GM18508 (cell line): ENCODE measurements at regions not wholly inside any gene's neighbourhood (a gene's known extent, or its start where the extent isn't known, plus 50 kb on each side); places are given as distances from the start of the nearest gene placed in this dataset.
"Not testable (repeated sequence)": the region's sequence is repeated elsewhere in the genome, so short reads cannot be mapped to it uniquely, and the experiment has no call there.

ENCODE experiments used
- ATAC-seq: cut with Tn5 transposase; IDR thresholded peaks from one replicate; pipeline ENCODE4 v1.9.1; 2021; ENCODE audit warnings: moderate number of reproducible peaks; ENCODE audit not compliant: insufficient read depth, unreplicated experiment

DNA sequence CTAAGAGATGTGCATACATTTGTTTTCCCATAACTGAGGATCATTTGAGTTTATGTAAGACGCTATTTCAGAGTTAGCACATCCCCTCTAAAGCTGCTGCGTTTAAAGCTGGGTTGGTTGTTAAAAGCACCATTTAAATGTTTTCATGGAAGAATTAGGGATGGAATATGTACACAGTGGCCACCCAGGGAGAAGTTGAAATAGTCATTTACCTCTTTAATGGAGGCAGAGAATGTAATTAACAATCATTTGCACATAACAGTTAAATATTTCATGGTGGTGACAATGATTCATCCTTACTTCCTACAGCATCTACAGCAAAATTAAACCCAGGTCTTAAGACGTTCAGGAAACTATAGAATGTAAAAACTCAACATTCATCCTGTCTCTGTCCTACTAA lies 100.3 kb downstream of the KIF4B start:
- ATAC-seq, result no peak

DNA sequence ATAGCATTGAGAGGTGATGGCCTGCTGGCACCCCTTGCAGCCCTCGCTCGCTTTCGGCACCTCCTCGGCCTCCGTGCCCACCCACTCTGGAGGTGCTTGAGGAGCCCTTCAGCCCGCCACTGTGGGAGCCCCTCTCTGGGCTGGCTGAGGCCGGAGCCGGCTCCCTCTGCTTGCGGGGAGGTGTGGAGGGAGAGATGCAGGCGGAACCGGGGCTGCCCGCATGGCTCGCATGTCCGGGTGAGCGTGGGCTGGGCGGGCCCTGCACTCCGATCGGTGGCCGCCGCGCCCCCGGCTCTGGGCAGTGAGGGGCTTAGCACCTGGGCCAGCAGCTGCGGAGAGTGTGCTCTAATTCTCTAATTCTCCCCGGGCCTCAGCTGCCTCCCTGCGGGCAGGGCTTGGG lies 101.1 kb downstream of the KIF4B start:
- ATAC-seq, result no peak

DNA sequence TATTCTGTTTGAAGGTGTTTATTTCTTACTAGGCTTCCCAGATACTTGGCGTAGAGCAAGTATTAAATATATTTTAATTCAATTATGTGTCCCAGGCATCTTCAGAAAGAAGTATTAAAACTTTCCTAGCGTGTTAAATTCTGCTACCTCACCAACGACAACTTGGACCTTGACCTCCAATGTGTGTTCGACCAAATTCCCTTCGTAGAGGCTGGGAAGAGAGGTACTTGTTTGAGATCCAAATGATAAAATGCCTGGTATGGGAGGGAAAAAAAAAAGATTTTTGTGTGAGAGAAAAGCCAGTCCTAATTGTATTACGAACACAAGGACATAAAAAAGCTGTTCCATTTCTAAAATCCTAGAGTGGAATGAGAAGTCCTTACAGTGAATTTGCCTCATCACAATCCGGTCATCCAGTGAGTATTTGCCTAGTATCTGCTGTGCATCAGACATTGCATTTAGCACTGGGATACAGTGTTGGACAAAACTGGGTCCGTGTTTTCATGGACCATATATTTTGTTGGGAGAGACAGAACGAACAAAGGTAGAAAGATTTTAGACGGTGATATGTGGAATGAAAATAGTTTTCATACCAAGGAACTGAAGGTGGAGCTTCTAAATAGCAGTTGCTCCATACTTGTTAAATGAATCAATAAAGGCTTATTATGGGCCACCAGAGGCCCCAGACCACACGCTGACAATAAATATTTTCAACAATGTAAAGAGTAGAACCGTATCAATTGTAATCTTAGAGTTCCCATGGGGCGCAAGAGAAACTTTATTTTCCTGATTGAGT lies 103.1 kb downstream of the KIF4B start:
- no peak for ATAC-seq

DNA sequence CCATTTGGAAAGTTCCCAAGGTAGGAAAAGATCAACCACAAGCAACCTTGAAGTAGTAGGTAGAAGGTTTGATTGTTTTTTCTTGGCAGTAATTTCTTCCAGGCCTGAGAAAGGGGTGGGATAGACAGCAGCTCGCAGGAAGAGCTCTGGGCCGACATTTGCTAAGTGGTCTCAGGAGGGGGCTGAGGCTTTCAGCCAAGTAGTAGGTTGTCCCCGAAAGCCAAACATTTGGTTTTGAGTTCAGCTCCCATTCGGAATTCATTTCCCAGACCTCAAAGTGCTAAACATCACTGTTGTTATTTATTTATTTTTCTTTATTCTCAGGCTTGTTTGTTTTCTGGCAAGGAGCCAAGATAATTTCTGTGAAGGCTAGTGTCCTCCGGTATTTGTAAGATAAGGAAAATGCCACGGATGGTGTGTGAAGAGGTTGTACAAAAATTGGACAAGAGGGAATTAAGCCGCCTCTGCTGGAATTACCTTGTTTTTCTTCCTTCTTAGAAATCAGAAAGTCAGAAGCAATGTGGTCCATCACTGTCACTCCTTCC lies 112.1 kb downstream of the KIF4B start:
- no peak for ATAC-seq

DNA sequence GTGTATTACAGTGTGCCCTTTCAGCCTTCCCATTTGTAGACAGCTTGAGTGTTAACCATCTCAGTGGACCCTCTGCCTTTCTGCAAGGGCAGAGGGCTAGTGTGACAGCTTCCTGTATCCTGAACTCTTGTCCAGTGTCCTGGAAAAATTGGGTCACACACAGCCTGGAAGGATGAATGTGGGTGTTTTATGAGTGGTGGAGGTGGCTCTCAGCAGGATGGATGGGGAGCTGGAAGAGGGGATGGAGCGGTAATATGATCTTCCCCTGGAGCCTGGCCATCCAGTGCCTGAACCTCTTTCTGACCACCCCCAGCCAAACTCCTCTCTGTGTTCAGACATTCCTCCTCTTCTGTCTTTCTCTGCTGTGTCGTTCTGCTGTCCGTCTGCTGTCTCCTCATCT lies 113.0 kb downstream of the KIF4B start:
- ATAC-seq, result no peak

DNA sequence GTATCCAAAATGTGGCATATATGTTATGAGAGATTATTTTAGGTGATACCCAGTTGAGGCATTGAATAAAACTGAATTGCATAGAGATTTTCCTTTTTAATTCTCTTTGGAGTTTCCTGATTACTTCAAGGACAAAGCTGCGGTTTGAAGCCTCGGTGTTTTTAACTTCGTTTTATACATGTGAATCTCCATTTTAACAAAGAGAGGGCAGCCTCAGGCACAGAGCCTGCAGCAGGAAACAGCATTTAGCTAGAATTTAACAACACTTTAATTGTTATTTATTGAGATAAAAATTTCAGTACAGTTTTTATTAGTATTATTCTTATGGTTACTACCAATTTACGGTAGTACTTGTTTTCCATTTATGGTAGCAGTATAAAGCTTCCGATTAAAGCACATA lies 114.0 kb downstream of the KIF4B start:
- no peak for ATAC-seq

DNA sequence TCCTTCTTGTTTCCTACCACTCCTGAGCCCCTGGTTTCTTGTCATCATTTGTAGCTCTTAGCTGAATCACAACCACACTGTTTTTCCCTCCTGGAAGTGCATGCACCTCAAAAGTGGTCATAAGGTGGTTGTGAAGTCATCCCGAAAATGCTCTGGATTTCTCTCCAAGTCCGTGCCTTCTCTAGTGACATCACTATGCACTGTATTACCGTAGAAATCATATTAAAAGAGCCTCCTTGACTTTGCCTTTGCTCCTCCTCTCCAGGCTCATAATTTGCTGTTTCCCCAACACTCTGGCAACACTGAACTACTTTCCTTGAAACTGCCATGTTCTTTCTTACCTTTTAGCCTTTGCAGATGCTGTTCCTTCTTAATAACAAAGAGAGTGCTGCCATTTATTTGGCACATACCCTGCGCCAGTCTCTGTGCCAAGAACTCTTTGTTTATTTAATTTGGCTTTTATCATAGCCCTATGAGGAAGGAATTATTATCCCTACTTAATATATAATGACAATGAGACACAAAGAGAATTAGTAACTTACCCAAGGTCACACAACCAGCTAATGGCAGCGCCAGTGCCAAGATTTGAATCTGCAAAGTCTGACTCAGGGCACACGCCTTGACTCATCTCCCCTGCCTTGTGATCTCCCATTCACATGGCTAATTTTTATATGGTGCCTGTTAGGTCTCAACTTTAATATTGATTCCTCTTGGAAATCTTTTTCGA lies 115.4 kb downstream of the KIF4B start:
- ATAC-seq, result no peak

DNA sequence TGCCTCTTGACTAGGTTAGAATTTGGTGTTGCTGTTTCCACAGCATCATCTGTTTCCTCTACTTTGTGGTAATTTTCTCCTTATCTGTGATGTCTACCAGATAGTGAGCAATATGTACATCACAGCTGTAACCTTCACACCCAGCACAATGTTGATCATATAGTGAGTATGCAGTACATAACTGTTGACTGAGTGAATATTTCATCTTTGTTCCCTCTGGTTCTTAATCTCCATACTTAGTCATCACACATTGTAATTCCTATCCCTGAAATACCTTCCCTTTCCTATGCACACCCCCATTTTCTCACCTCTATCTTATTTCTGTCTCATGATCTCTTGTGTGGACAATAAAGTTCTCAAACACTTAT lies 115.9 kb downstream of the KIF4B start:
- no peak for ATAC-seq

DNA sequence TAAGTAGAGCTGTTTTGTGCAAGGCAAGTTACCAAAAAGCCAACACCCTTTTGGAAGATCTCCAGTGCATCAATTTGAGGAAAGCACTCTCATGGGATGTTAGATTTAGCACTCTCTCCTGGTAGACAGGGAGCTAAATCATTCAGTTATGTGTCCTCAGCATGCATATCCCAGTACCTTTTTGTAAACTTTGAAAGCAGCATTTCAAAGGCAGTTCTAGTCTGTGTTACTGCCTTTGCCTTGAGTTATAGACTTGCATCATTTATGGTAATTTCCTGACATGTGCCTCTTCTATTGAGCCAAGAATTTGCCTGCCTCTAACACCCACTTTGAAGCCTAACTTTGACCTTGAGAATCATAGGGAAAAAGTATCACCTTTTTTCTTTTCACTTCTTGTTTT lies 120.6 kb downstream of the KIF4B start:
- ATAC-seq, result no peak

DNA sequence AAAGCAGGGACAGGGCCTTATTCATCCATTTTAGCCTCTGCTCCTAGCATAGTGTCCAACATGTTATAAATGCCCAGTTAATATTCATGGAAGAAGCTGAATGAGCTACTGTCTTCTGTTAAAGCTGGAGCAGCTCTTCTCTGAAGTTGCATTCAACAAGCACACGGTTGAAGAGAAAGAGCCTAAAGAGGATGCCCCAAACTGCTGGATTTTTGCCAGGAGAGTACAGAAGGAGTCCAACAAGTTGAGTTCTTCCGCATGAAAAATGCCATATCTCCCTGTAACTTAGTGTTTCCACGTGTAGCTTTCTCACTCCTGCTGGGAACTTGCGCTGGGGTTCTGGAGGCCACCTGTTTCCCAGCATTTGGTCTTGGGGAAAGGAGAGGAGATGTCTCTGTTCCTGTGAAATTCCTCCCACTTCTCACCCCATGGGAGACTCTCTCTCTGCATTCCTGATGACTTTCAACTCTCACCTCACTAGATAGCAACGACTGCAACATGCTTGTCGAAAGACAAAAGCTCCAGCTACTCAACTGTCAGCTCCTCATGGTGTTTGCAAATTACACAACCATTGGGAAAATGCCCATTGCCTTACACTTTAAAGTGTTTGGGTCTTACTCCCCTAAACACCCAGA lies 122.8 kb downstream of the KIF4B start:
- ATAC-seq, result no peak

DNA sequence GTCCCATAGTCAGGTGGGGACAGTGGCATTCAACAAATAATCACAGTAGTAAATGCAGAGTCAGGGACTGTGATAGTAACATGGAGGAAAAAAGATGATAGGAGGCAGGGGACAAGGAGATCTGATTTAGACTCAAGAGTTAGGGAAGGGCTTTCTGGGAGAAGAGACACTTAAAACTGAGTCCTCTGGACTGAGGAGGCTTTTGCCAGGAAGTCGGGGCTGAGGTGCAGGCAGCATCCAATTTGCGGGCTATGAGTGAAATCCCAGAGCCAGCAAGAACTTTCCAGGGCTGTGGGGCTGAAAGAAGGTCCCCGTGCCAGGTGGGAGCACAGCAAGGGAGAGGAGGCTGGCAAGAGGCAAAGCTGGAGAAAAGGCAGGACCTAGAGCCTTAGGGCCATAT lies 124.1 kb downstream of the KIF4B start:
- ATAC-seq, result no peak

DNA sequence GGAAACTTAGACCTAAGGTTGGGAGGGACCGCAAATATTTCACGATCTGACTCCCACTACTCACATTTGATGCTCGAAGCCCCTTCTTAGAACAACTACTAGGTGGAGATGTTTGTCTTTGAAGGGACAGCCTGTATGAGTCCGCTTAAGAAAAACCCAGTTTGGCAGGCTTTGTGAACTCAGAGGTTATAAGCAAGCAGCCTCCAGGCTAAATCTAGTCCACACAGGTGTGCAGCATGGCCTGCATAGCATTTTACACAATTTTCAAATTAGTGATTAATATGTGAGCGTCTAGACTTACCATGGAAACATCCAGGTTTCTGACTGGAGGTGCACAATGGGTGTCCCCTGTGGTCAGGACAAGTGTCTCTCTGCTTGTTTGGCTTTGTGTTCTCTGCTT lies 127.1 kb downstream of the KIF4B start:
- no peak for ATAC-seq

DNA sequence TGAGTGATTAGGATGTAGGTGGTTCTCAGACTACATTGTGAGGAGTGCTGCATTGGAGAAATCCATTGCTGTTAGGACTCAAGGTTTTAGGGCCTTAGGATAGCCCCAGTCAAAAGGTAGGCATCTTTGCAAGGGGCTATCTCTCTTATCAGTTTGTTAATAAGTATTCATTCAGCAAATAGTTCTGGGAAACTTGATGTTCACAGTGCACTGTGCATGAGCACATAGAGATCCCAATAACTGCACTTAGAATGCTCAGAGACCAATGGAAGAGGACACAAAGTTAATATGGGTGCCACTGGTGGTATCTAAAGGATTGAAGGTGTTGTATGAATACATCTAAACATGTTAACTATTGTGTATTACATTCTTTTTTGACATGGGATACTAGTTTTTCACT lies 131.4 kb downstream of the KIF4B start:
- no peak for ATAC-seq

DNA sequence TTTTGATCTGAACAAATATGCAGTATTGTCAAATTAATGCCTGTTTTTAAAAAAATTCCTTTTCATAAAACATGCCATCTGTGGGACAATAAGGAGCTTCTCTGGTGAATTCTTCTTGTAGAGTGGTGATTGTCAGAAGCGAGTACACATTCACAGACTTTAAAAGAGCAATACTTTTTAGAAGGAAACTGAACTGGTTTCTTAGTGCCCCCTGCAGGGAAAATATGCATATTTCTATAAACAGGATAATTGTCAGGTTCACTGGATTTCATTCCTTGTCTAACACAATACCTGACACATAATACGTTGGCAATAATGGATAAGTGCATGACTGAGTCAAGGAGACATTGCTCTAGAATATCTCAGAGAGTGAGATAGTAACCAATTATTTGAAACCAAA lies 133.7 kb downstream of the KIF4B start:
- no peak for ATAC-seq

DNA sequence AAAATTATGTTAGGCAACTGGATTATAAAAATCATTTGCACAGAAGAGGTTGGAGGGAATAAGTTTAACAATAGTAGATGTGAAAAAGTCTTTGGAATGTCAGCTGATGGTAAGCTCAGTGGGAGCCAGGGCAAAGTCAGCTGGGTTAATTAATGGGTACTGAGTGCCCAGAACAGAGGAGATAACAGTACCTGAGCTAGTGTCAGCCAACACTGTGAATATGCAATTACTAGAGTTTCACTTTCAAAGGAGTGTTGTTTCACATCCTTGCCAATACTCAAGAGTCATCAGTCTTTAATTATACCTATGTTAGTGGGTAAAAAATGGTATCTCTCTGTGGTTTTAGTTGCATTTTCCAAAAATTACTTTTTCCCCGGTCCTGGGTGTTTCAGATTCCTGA lies 135.1 kb downstream of the KIF4B start:
- no peak for ATAC-seq

DNA sequence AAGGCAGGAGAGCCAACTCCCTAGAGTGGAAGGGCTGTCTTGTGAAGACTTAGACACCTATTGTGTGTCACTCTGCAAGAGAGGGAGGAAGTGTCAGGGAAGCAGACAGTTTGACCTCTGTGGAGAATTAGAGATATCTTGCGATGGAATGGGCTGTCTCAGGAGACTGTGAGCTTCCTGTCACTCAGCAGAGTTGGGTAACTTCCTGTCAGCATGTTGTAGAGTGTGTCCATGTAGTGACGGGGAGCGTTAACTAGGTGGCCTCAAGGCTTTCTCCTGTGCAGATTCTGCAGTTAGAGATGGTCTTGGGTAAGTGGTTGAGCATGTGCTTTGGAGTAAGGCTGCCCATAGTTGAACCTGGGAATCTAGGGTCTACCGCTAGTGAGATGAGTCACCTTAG lies 136.5 kb downstream of the KIF4B start:
- ATAC-seq, result no peak

DNA sequence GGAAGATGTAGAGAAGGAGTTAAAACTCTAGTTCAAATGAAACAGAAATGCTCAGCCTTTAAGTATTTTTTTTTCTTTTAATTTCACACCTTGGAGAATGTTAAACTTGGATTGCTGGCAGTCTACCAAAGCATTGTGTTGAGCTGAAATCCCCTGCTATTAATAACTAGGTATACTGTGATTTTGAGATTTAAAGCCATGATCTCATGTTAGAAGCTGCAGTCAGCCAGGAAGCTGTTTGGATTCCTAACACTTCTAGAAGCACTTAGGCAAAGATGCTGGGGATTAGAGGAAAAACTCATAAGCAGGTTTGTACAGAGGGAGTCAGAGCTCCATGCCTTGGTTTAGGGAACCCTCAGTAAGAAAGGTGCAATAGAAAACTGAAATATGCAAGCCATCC lies 141.4 kb downstream of the KIF4B start:
- ATAC-seq, result no peak

DNA sequence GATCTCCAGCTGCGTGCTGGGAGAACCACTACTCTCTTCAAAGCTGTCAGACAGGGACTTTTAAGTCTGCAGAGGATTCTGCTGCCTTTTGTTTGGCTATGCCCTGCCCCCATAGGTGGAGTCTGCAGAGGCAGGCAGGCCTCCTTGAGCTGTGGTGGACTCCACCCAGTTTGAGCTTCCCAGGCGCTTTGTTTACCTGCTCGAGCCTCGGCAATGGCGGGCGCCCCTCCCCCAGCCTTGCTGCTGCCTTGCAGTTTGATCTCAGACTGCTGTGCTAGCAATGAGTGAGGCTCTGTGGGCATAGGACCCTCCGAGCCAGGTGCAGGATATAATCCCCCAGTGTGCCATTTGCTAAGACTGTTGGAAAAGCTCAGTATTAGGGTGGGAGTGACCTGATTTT lies 149.5 kb downstream of the KIF4B start:
- not testable (repeated sequence) for ATAC-seq

DNA sequence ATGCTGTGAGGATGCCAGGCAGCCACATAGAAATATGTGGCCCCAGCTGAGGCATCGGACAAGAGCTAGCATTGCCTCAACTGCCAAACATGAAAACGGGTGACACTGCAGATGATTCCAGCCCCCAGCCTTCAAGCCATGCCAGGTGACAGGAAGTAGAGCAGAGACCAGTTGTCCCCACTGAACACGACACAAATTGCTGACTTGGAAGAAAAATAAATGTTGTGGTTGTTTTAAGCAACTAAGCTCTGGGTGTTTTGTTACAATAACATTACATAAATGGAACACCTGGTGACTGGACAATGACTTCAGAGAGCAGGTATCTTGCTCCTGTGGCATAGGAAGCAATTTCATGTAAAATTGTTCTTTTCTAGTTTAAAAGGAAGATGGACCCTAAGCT lies 154.2 kb downstream of the KIF4B start:
- ATAC-seq, result no peak

DNA sequence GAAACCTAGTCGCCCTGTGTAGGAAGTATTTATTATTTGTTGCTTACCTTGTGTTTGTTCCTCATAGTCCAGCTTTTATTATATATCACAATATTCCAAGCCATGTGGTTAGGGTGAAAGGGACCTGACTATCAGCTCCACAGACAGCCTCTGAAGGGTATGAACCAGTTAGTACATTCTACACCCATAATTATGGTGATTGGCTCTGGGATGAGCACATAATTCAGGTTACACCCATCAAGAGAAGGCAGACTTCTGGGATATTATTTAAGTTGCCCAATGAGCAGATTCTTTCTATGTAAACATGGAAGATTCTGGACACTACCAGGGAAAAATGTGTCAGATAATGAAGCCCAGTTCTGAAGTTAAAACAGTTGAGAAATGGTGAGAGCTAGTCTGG lies 168.0 kb downstream of the KIF4B start:
- ATAC-seq, result no peak

DNA sequence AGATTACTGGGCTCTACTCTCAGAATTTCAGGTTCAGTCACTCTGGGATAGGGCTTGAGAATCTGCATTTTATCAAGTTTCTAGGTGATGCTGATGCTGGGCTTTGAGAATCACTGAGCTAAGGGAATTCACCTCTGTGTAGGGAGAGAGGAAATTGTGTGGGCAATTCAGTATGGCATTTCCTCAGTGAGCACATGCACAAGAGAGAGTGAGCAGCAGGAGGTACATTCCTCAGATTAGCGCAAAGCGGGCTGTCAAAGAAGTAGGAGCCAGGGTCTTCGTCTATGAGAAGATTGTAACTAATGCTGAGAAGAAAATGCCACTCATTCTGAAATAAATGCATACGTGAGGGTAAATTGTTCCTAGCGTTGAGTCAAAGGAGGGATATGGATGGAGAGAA lies 175.9 kb downstream of the KIF4B start:
- no peak for ATAC-seq
